ENCODE measurements at regions not wholly inside any gene's neighbourhood (a gene's known extent, or its start where the extent isn't known, plus 50 kb on each side); places are given as distances from the start of the nearest gene placed in this dataset.
"Not testable (repeated sequence)": the region's sequence is repeated elsewhere in the genome, so short reads cannot be mapped to it uniquely, and the experiment has no call there.

- DNase-seq (ENCODE audit: low read depth in 2 of 3, low spot score in 2 of 3): no peak
Observed at GRCh38 chr6:154920495-154921200, 74.5 kb upstream of the TIAM2 start.

DNA sequence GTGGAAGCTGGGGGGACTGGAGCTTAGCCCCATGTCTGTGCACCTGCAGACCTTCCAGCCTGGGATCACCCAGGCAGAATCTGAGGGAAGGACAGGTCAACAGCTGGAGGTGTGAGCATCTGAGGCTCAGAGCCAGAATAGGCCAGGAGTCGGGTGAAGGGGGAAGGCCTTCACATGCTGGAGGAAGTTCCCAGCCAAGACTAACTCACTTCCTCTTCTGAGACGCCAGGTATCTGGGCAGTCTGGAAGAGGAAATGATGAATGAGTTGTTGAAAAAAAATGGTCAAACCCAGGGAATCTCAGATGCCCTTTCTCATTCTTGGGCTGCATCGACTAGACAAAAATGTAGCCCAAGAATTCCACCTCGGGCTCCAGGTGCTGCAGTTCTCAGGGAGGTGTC, 73.6 kb upstream of the TIAM2 start:
- DNase-seq (ENCODE audit: low read depth in 2 of 3, low spot score in 2 of 3): peak in 1 of 3 donors; percentile 44

GRCh38 chr6:154923199-154923869, 71.8 kb upstream of the TIAM2 start:
- no peak for DNase-seq (ENCODE audit: low read depth in 2 of 3, low spot score in 2 of 3)

DNA sequence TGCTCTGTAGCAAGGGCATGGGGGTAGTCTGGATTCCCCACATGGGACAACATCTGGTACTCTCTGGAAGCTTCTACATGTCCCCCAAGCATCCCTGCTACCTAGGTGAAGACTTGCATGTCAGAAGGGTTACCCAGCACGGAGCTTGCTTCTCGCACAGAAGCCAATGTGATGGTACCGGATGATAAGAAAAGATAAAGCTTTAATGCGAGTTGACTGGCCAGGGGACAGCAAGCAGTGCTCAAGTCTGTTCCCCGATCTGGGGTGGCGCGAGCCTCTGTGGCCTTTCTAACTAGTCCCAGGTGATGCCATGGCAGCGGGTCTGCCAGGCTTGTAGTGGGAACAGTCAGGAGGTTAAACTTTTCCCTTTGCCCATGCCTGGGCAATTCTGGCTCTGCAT, 70.0 kb upstream of the TIAM2 start:
- DNase-seq (ENCODE audit: low read depth in 2 of 3, low spot score in 2 of 3): no peak

DNA sequence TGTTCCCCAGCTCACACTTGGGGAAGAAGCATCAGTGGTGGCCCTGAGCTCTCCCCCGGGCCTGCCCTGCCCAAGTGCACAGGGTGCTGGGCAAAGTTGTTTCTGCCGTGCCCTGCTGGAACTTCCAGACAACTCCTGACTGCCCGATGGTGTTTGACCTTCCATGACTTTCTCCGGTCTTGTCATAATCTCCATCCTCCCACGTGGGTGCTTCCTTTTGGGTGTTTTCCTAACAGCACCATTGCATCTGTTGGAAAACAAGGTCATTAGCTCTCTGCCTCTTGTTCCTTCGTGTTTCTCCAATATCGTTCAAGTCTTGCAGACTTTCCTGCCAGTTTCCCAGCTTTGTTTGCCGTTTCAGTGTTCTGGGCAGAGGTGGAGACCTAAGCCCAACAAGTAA, 68.7 kb upstream of the TIAM2 start:
- DNase-seq (ENCODE audit: low read depth in 2 of 3, low spot score in 2 of 3): no peak

DNA sequence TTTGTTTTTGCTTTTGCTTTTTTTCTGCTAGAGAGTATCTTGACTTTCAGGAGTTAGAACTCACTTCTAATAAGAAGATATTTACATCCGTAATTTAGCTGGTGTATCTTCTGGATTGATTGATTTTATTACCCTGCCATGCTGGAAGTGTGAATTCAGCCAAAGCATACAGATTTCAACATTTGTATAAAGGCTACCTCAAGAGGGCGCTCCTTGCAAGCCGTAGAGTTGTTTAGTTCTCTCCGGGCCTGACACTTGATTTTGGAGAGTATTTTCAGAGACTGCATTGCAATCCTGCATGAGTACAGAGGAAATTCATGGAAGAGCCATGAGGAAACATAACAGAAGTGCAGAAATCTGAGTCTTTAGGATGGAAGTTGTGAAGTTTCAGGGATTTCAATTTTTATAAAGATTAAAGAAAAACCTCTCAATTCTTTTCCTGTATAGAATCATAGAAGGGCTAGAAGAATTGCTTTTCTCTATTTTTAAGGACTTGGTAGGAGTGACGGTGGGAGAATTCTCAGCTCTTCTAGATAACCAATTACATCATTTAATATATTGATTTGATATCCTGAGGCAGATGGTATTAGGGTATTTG, 66.7 kb upstream of the TIAM2 start:
- DNase-seq (ENCODE audit: low read depth in 2 of 3, low spot score in 2 of 3): peak; percentile 18 to 79 (median 44)

GRCh38 chr6:154930451-154930851, 64.7 kb upstream of the TIAM2 start:
- DNase-seq (ENCODE audit: low read depth in 2 of 3, low spot score in 2 of 3): no peak

DNA sequence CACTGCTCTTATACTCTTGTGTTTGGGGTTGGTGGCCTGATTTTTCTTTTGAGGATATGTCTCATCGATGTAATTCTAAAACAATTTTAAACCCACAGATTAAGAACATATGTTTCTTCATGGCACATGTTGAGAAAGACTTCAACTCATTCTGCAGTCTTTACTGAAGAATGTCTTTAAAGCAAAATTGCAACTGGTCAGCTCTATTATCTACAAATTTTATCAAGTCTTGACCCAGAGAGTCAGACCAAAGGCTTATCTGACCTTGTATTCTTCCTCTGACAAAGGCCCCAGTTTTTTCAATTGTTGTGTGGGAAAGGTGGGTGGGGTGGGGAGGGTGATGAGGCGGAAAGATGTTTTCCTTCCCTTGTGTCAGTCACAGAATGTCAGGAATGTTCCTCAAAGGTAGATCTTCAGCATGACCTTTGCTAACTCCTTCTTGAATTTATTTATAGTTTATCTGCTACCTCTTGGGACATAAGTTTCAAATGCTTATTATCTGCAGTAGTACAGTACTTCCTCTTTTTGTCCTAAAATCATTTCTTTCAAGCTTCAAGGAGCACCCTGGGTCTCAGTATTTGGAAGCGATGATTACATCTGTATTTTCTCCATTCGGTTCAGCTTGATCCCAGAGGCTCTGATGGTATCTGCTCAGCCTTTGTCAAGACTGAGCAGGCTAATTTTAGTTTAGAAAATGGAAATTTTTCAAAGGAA, 63.2 kb upstream of the TIAM2 start:
- DNase-seq (ENCODE audit: low read depth in 2 of 3, low spot score in 2 of 3): peak in 1 of 3 donors; percentile 46

DNA sequence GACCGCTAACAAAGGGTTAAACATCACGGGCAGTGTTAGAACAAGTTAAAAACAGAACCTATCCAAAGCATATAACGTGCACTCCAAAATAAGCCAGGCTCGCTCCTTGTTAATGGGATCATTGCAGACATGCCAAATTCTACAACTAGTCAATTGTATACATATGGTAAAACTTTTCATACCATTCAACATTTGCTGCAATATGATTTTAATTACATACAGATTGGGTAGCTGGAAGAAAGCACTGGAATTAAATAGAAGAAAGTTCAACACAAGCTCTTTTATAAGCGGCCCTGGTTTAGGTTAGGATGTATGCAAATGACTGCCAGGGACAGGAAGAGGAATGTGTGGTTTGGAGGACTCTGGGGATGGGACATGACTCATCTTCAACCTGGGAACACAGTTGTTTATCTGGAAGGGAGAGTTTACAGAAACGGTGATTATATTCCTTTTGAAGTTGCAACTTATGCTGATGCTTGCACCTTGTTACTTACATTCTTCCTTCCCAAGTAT, 62.5 kb upstream of the TIAM2 start:
- DNase-seq (ENCODE audit: low read depth in 2 of 3, low spot score in 2 of 3): no peak

- DNase-seq (ENCODE audit: low read depth in 2 of 3, low spot score in 2 of 3): no peak
Observed at GRCh38 chr6:154933181-154933827, 61.8 kb upstream of the TIAM2 start.

GRCh38 chr6:154937306-154938220, 57.6 kb upstream of the TIAM2 start:
- DNase-seq (ENCODE audit: low read depth in 2 of 3, low spot score in 2 of 3): no peak

- no peak for DNase-seq (ENCODE audit: low read depth in 2 of 3, low spot score in 2 of 3)
Observed at GRCh38 chr6:154938221-154938580, 56.9 kb upstream of the TIAM2 start.

DNA sequence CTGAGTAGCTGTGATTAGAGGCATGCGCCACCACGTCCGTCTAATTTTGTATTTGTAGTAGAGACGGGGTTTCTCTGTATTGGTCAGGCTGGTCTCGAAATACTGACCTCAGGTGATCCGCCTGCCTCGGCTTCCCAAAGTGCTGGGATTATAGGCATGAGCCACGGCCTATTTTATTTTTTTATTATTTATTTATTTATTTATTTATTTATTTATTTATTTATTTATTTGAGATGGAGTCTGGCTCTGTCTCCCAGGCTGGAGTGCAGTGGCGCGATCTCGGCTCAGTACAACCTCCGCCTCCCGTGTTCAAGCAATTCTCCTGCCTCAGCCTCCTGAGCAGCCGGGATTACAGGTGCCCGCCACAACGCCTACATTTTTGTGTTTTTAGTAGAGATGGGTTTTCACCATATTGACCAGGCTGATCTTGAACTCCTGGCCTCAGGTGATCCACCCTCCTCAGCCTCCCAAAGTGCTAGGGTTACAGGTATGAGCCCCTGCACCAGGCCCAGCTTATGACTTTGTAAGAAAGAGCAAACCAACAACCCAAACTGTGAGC, 56.3 kb upstream of the TIAM2 start:
- not testable (repeated sequence) for DNase-seq (ENCODE audit: low read depth in 2 of 3, low spot score in 2 of 3)

DNA sequence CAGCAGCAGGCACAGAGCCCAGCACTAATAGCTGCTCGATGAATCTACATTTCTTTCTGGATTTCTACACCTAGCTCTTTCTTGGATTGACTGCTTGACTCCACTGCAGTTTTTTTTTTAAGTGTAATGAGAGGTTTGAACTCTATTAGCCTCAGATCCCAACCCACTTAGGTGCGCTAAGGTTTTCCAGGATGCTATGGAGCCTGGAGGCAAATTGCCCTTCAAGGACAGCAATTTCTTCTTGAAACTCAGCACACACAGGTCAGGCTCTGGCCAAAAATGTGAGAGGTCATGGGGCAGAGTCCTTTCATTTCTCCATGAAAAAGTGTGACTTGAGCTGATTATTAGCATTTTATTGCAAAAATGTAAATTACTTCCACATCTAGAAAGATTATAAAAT, 52.3 kb upstream of the TIAM2 start:
- no peak for DNase-seq (ENCODE audit: low read depth in 2 of 3, low spot score in 2 of 3)

DNA sequence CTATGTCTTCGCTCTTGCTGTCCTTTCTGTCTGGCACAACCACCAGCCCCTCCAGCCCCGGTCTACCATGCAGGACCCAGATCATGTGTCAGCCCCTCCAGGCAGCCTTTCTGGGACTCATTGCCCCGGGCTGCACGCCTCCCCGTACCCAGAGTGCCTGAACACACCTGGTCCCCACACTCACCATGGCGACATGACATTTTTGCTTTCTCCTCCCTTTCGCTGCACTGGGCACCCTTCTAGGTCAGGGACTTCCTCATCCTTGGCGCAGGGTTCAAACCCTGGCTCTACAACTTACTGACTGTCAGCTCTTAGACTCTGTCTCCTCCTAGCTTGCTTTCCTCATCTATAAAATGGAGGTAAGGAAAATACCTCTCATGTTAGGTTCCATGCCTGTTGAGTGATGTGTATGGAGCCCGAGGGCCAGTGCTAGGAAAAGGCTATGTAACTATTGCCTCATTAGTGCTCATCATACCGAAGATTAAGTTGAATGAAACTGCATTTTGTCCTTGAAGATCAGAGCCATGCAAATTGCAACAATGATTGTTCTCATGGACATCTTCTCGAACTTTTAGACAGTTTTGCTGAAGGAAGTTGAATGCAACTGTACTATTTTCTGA, 49.7 kb upstream of the TIAM2 start:
- no peak for DNase-seq (ENCODE audit: low read depth in 2 of 3, low spot score in 2 of 3)
